SK-N-SH (cell line): ENCODE measurements at regions not wholly inside any gene's neighbourhood (a gene's known extent, or its start where the extent isn't known, plus 50 kb on each side); places are given as distances from the start of the nearest gene placed in this dataset.

Experiments
- CTCF ChIA-PET: fragments of 300-600, 350-600 bp; formaldehyde crosslinking; extraction: SDS; loops from one replicate; lab custom pipeline; 2021; lab: Yijun Ruan, JAX
- POLR2A ChIA-PET: fragments of 350-600 bp; sonication (Branson Sonifier 250); formaldehyde crosslinking; extraction: SDS; loops from one replicate; lab custom pipeline; 2020; ENCODE audit warnings: antibody characterized with exemption, inconsistent platforms; lab: Yijun Ruan, JAX
- DNase-seq: peaks from one replicate; pipeline ENCODE4 v3.0.0; 2012
- H2AFZ ChIP-seq: fragments of 200-600 bp; sonication (generic); 2 replicates; pipeline ENCODE4 v1.8.1; 2016; ENCODE audit warnings: antibody characterized with exemption, mild to moderate bottlenecking, low read depth
- H3F3A ChIP-seq: fragments of 200-600 bp; sonication (generic); replicated peaks from 2 replicates; pipeline ENCODE3; 2016; ENCODE audit warnings: antibody characterized with exemption, mild to moderate bottlenecking; ENCODE audit not compliant: insufficient read depth
- H3K27ac ChIP-seq, 2 experiments: fragments of 200-500 bp in 1 of 2; fragments of 200-600 bp in 1 of 2; sonication (Bioruptor generic) in 1 of 2; sonication (generic), shearing (Covaris generic) in 1 of 2; 2 replicates each; pipeline versions ENCODE4 v1.5.1 to v1.6.1; 2014 to 2016; ENCODE audit warnings: low read depth in 2 of 2, inconsistent platforms in 1 of 2, low read length in 1 of 2, mild to moderate bottlenecking in 1 of 2, mixed read lengths in 1 of 2
- H3K27me3 ChIP-seq: fragments of 200-600 bp; sonication (generic), shearing (Covaris generic); 2 replicates; pipeline ENCODE4 v1.6.1; 2016; ENCODE audit warnings: mixed run types; ENCODE audit not compliant: insufficient read depth
- H3K36me3 ChIP-seq, 2 experiments: fragments of 200-500 bp in 1 of 2; fragments of 200-600 bp in 1 of 2; sonication (Bioruptor generic) in 1 of 2; sonication (generic) in 1 of 2; replicated peaks in 1 of 2; 2 replicates each; pipeline versions ENCODE3 to v1.5.1; 2014 to 2016; ENCODE audit warnings: low read length in 1 of 2, mild to moderate bottlenecking in 1 of 2; ENCODE audit not compliant: insufficient read depth in 2 of 2, control insufficient read depth in 1 of 2
- H3K4me1 ChIP-seq, 2 experiments: fragments of 200-500 bp in 1 of 2; fragments of 200-600 bp in 1 of 2; sonication (Bioruptor generic) in 1 of 2; sonication (generic), shearing (Covaris generic) in 1 of 2; 2 replicates each; pipeline versions ENCODE4 v1.5.1 to v1.6.1; 2014 to 2016; ENCODE audit warnings: low read depth in 1 of 2, low read length in 1 of 2, mixed run types in 1 of 2; ENCODE audit not compliant: insufficient read depth in 2 of 2, control insufficient read depth in 1 of 2
- H3K4me2 ChIP-seq: fragments of 200-600 bp; sonication (generic), shearing (Covaris generic); 2 replicates; pipeline ENCODE4 v1.6.1; 2017; ENCODE audit warnings: mixed run types
- H3K4me3 ChIP-seq, 2 experiments: fragments of 200-500 bp in 1 of 2; fragments of 200-600 bp in 1 of 2; sonication (Bioruptor generic) in 1 of 2; sonication (generic), shearing (Covaris generic) in 1 of 2; 2 replicates each; pipeline versions ENCODE4 v1.5.1 to v1.8.1; 2014 to 2016; ENCODE audit warnings: low read depth in 2 of 2, inconsistent platforms in 1 of 2, low read length in 1 of 2, mild to moderate bottlenecking in 1 of 2, mixed read lengths in 1 of 2, moderate library complexity in 1 of 2
- H3K79me2 ChIP-seq: fragments of 200-600 bp; sonication (generic); 2 replicates; pipeline ENCODE4 v1.8.1; 2017; ENCODE audit warnings: mild to moderate bottlenecking; ENCODE audit not compliant: insufficient read depth
- H3K9ac ChIP-seq: fragments of 200-600 bp; sonication (generic); 2 replicates; pipeline ENCODE4 v1.6.1; 2017; ENCODE audit warnings: mixed run types
- H3K9me2 ChIP-seq: fragments of 200-600 bp; sonication (generic); 2 replicates; pipeline ENCODE4 v1.6.1; 2017; ENCODE audit warnings: mixed run types
- H3K9me3 ChIP-seq: fragments of 200-600 bp; sonication (generic); 2 replicates; pipeline ENCODE4 v1.6.1; 2017; ENCODE audit warnings: mixed run types, mild to moderate bottlenecking, moderate library complexity
- H4K20me1 ChIP-seq: fragments of 200-600 bp; sonication (generic); 2 replicates; pipeline ENCODE4 v1.6.1; 2017; ENCODE audit warnings: mild to moderate bottlenecking, mixed run types; ENCODE audit not compliant: insufficient read depth
- ELF1 ChIP-seq: IDR thresholded peaks from 2 replicates; pipeline ENCODE4 v1.4.0; 2012
- FOXJ3 ChIP-seq: sonication (generic); formaldehyde crosslinking; IDR thresholded peaks from 2 replicates; pipeline ENCODE4 v1.5.1; 2020; ENCODE audit warnings: mild to moderate bottlenecking, missing genetic modification reagents
- JUND ChIP-seq: IDR thresholded peaks from 2 replicates; pipeline ENCODE4 v1.4.0; 2012
- MEF2A ChIP-seq: IDR thresholded peaks from 2 replicates; pipeline ENCODE4 v1.4.0; 2012; ENCODE audit warnings: low read depth, borderline replicate concordance
- MXI1 ChIP-seq: IDR thresholded peaks from 2 replicates; pipeline ENCODE4 v1.6.1; 2012; ENCODE audit warnings: mild to moderate bottlenecking, low read depth, low read length, improper control_type of control experiment
- NFIC ChIP-seq: IDR thresholded peaks from 2 replicates; pipeline ENCODE4 v1.4.0; 2012; ENCODE audit warnings: borderline replicate concordance
- POLR2AphosphoS5 ChIP-seq: IDR thresholded peaks from 2 replicates; pipeline ENCODE4 v1.6.1; 2012; ENCODE audit warnings: low read depth, low read length
- RAD21 ChIP-seq: IDR thresholded peaks from 2 replicates; pipeline ENCODE4 v1.6.1; 2012; ENCODE audit warnings: mild to moderate bottlenecking, low read length
- RCOR1 ChIP-seq: fragments of 150-350 bp; IDR thresholded peaks from 2 replicates; pipeline ENCODE4 v1.6.1; 2017; ENCODE audit warnings: antibody characterized with exemption, low read length
- RFX5 ChIP-seq: IDR thresholded peaks from 2 replicates; pipeline ENCODE4 v1.6.1; 2012; ENCODE audit warnings: mild to moderate bottlenecking, improper control_type of control experiment, low read length
- RXRA ChIP-seq: IDR thresholded peaks from 2 replicates; pipeline ENCODE4 v1.4.0; 2012; ENCODE audit warnings: low read depth, mild to moderate bottlenecking, borderline replicate concordance
- SMC3 ChIP-seq: IDR thresholded peaks from 2 replicates; pipeline ENCODE4 v1.6.1; 2012; ENCODE audit warnings: low read depth, low read length, improper control_type of control experiment
- TAF1 ChIP-seq: IDR thresholded peaks from 2 replicates; pipeline ENCODE4 v1.6.1; 2012; ENCODE audit warnings: low read depth, mild to moderate bottlenecking, low read length, moderate library complexity, borderline replicate concordance
- TCF12 ChIP-seq: IDR thresholded peaks from 2 replicates; pipeline ENCODE4 v1.4.0; 2012
- WGBS: methylation state at CpG from one replicate; pipeline ENCODE4 v1.1.6; 2017; ENCODE audit warnings: low lambda C conversion rate; 5-methylcytosine and 5-hydroxymethylcytosine counted together
- TF ChIP-seq, protein P1 (sequence below): IDR thresholded peaks from 2 replicates; pipeline ENCODE4; 2012
- TF ChIP-seq, protein P2 (sequence below): IDR thresholded peaks from 2 replicates; pipeline ENCODE4 v1.4.0; 2012; ENCODE audit warnings: low read depth, borderline replicate concordance
- TF ChIP-seq, protein P3 (sequence below): fragments of 150-350 bp; IDR thresholded peaks from 2 replicates; pipeline ENCODE4 v1.6.1; 2016; ENCODE audit warnings: mild to moderate bottlenecking, low read depth, low read length
- TF ChIP-seq, protein P4 (sequence below): IDR thresholded peaks from 2 replicates; pipeline ENCODE4 v1.4.0; 2012; ENCODE audit warnings: low read depth
- TF ChIP-seq, protein P5 (sequence below): IDR thresholded peaks from 2 replicates; pipeline ENCODE4 v1.6.1; 2012; ENCODE audit warnings: mild to moderate bottlenecking, low read depth, low read length, moderate library complexity

DNA sequence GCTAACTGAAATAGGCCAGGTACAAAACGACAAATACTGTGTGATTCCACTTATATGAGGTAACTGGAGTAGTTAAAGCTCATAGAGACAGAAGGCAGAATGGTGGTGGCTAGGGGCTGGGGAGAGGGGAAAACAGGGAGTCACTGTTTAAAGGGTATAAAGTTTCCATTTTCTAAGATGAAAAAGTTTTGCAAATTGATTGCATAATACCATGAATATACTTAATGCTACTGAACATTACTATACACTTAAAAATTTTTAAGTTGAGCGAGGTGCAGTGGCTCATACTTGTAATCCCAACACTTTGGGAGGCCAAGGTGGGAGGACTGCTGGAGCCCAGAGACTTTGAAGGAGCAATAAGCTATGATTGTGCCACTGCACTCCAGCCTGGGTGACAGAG is 138.6 kb upstream of the ARID1B start:
- Histone ChIP-seq H3K79me2 (no peaks in the 10 kb centered on the region), H3K9ac (no peak overlapping the region), H3K9me2 (no peaks in the 10 kb centered on the region), H3K27me3 (no peaks in the 10 kb centered on the region), H4K20me1 (no peaks in the 10 kb centered on the region), H3K4me2 (no peak overlapping the region), H2AFZ (no peak overlapping the region), H3K36me3 (no peaks in the 10 kb centered on the region), H3K4me3 (no peak overlapping the region), H3K27ac (no peak overlapping the region), H3K9me3 (no peaks in the 10 kb centered on the region), H3K4me1 (no peaks in the 10 kb centered on the region), H3F3A (no peaks in the 10 kb centered on the region)
- POLR2A ChIA-PET = no interaction called here
- no peak for TF ChIP-seq RAD21
- no peak for TF ChIP-seq RXRA
- TF ChIP-seq RFX5 = no peak
- no peak for TF ChIP-seq NFIC
- no peak for TF ChIP-seq RCOR1
- TF ChIP-seq MXI1 = no peak
- TF ChIP-seq TAF1 = no peak
- TF ChIP-seq, protein P1, sequence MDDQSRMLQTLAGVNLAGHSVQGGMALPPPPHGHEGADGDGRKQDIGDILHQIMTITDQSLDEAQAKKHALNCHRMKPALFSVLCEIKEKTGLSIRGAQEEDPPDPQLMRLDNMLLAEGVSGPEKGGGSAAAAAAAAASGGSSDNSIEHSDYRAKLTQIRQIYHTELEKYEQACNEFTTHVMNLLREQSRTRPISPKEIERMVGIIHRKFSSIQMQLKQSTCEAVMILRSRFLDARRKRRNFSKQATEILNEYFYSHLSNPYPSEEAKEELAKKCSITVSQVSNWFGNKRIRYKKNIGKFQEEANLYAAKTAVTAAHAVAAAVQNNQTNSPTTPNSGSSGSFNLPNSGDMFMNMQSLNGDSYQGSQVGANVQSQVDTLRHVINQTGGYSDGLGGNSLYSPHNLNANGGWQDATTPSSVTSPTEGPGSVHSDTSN = no peak
- TF ChIP-seq, protein P2, sequence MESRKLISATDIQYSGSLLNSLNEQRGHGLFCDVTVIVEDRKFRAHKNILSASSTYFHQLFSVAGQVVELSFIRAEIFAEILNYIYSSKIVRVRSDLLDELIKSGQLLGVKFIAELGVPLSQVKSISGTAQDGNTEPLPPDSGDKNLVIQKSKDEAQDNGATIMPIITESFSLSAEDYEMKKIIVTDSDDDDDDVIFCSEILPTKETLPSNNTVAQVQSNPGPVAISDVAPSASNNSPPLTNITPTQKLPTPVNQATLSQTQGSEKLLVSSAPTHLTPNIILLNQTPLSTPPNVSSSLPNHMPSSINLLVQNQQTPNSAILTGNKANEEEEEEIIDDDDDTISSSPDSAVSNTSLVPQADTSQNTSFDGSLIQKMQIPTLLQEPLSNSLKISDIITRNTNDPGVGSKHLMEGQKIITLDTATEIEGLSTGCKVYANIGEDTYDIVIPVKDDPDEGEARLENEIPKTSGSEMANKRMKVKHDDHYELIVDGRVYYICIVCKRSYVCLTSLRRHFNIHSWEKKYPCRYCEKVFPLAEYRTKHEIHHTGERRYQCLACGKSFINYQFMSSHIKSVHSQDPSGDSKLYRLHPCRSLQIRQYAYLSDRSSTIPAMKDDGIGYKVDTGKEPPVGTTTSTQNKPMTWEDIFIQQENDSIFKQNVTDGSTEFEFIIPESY = no peak
- TF ChIP-seq, protein P3, sequence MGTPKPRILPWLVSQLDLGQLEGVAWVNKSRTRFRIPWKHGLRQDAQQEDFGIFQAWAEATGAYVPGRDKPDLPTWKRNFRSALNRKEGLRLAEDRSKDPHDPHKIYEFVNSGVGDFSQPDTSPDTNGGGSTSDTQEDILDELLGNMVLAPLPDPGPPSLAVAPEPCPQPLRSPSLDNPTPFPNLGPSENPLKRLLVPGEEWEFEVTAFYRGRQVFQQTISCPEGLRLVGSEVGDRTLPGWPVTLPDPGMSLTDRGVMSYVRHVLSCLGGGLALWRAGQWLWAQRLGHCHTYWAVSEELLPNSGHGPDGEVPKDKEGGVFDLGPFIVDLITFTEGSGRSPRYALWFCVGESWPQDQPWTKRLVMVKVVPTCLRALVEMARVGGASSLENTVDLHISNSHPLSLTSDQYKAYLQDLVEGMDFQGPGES = no peak
- no peak for TF ChIP-seq JUND
- TF ChIP-seq, protein P4, sequence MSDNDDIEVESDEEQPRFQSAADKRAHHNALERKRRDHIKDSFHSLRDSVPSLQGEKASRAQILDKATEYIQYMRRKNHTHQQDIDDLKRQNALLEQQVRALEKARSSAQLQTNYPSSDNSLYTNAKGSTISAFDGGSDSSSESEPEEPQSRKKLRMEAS = no peak
- no peak for TF ChIP-seq FOXJ3 (CRISPR knock-in tag)
- TF ChIP-seq SMC3 = no peak
- TF ChIP-seq TCF12 = no peak
- TF ChIP-seq ELF1 = no peak
- TF ChIP-seq POLR2AphosphoS5 = no peak
- no peak for TF ChIP-seq MEF2A
- TF ChIP-seq, protein P5, sequence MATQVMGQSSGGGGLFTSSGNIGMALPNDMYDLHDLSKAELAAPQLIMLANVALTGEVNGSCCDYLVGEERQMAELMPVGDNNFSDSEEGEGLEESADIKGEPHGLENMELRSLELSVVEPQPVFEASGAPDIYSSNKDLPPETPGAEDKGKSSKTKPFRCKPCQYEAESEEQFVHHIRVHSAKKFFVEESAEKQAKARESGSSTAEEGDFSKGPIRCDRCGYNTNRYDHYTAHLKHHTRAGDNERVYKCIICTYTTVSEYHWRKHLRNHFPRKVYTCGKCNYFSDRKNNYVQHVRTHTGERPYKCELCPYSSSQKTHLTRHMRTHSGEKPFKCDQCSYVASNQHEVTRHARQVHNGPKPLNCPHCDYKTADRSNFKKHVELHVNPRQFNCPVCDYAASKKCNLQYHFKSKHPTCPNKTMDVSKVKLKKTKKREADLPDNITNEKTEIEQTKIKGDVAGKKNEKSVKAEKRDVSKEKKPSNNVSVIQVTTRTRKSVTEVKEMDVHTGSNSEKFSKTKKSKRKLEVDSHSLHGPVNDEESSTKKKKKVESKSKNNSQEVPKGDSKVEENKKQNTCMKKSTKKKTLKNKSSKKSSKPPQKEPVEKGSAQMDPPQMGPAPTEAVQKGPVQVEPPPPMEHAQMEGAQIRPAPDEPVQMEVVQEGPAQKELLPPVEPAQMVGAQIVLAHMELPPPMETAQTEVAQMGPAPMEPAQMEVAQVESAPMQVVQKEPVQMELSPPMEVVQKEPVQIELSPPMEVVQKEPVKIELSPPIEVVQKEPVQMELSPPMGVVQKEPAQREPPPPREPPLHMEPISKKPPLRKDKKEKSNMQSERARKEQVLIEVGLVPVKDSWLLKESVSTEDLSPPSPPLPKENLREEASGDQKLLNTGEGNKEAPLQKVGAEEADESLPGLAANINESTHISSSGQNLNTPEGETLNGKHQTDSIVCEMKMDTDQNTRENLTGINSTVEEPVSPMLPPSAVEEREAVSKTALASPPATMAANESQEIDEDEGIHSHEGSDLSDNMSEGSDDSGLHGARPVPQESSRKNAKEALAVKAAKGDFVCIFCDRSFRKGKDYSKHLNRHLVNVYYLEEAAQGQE = no peak
- CTCF ChIA-PET = interaction anchor here (0.7 to 1.0 kb wide), 2 partner anchors 48 to 56 kb away, joined by 3 to 4 read pairs; no protein-coding TSS in a partner anchor
- no peak for DNase-seq
- 43% methylated on average over 2 of the region's 2 CpGs for WGBS
